ENCODE measurements at regions not wholly inside any gene's neighbourhood (a gene's known extent, or its start where the extent isn't known, plus 50 kb on each side); places are given as distances from the start of the nearest gene placed in this dataset.

- no peak for TF ChIP-seq CTCF (IDR thresholded peaks at IDR 0.05)
- no peak for TF ChIP-seq POLR2AphosphoS5 (IDR thresholded peaks at IDR 0.05; ENCODE audit: low read depth, low read length)
- TF ChIP-seq REST (IDR thresholded peaks at IDR 0.05; ENCODE audit: insufficient read depth in 1 of 2, low read depth in 2 of 2, low read length in 1 of 2), result no peak
- no peak for TF ChIP-seq SIN3A (IDR thresholded peaks at IDR 0.05; ENCODE audit: borderline replicate concordance, insufficient read depth, low read depth, low read length)
- no peak for TF ChIP-seq TCF7L2 (IDR thresholded peaks at IDR 0.05; ENCODE audit: low read depth, low read length)
These were observed 915.6 kb downstream of the TBC1D22A start for GRCh38 chr22:47678048-47678447.

All from Panc1 (cell line).